ENCODE measurements at regions not wholly inside any gene's neighbourhood (a gene's known extent, or its start where the extent isn't known, plus 50 kb on each side); places are given as distances from the start of the nearest gene placed in this dataset.

DNA sequence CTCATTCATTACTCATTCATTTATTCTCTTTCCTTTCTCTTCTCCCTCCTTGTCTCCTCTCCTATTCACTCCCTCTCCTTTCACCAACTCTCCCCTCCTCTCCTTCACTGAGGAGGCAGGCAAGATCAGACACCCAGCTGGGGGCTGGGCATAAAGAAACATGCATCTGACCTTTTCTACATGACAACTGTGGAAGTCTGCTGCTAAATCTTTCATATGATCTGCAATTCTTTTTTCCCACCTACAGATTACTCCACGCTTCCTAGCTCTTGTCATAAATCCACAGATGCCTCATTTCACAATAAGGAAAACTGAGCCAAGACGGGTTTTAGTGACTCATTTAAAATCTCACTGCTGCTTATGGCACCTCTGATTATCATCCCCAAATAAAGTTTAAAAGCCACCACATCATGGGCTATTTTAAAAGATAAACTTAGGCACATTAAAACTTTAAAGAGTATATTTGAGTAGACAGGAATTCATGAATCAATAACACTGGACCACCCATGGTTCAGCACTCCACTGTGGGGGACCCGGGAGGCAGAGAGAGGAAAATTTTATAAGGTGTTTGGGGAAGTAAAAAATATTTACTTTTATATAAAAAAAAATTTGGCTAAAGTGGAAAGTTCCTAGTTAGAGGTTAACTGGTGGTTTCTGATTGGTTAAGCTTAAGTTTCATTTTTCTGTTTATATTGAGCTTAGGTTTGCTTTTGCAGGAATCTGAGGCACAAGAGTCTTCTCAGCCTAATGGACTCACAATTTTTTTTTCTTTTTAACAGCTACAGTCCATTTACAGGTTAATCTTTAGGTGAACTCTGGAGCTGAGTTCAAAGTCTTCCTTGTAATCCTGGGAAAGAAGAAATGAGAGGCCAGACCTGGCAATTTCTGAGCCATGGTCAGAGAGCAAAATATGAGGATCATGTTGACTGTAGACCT is 55.8 kb upstream of the DNAH14 start:
- intact Hi-C loops (cut with DNase I): no loop called here
- ATAC-seq (ENCODE audit: poor library complexity): no peak
- DNase-seq: no peak

DNA sequence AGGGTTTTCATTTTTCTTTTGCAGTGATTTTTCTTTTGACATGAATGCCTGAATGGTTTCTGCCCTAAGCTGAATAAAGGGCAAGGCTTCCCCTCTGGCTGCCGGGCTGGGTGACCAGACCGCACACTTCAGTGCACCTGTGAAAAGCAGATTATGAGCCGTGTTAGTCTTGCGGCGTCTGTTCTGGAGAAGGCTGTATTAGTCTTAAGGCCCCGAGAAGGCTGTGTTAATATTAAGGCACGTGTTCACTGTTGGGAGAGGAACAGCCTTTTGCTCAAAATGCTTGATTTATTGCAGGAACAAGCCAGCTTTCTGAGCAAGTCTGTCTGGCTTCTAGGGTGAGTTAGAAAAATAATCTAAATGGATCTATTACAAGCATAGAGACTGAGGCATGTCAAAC is 54.7 kb upstream of the DNAH14 start:
- no peak for ATAC-seq (ENCODE audit: poor library complexity)
- intact Hi-C loops (cut with DNase I): no loop called here

DNA sequence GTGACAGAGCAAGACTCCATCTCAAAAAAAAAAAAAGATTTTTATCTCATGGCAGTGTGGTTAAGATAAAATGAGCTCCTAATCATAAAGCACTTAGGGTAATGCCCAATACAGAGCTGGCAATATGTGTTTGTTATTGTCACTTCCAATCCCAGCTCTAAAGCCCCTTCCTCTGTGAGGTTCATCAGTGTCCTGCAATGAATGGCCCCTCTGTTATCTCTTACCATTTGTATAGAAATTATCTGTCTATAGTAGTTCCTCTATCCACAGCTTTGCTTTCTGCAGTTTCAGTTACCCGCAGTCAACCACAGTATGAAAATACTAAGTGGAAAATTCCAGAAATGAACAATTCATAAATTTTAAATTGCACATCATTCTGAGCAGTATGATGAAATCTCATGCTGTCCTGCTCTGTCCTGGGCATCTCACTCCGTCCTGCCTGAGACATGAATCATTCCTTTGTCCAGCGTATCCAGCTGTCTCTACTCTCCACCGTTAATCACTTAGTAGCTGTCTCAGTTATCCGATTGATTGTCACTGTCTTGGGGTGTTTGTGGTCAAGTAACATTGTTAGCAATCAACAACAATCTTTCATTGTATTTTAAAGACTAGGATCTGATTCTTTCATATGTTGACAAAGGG is 50.2 kb upstream of the DNAH14 start:
- DNase-seq: no peak
- ATAC-seq (ENCODE audit: poor library complexity): no peak
- intact Hi-C loops (cut with DNase I): no loop called here

More for the DNA sequence above, 54.7 kb upstream of the DNAH14 start:
- no peak for DNase-seq
